ENCODE measurements at regions not wholly inside any gene's neighbourhood (a gene's known extent, or its start where the extent isn't known, plus 50 kb on each side); places are given as distances from the start of the nearest gene placed in this dataset.

DNA sequence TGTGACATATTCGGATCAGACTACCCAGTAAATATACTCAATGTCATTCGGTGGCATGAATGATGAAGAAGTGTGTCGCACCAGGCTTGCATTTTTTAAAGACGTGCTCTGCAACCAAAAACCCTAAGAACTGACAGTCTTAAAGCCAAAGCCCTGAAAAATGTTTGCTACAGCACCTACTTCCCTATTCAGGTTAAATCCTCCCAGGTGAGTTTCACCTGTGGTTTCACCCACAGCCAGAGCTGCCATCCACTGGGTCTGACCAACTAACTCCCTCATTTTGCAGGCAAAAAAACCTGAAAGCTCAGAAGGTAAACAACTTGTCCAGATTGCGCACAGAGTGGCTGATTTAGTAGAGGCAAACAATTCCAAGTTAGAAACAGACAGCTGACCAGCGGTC is 222.3 kb upstream of the MGAT5 start:
- Histone ChIP-seq H3K27me3 (ENCODE audit: insufficient read depth) (no peaks in the 10 kb centered on the region; the same call in 1 of the 2 replicates), H3F3A (replicated peaks; ENCODE audit: insufficient read depth) (no peaks in the 10 kb centered on the region), H2AFZ (ENCODE audit: low read depth) (no peak overlapping the region), H3K36me3 (replicated peaks in 1 of 2; ENCODE audit: control insufficient read depth in 1 of 2, insufficient read depth in 2 of 2, low read length in 1 of 2) (no peaks in the 10 kb centered on the region), H3K4me3 (ENCODE audit: low read depth in 2 of 2, low read length in 1 of 2) (no peak overlapping the region), H3K4me2 (no peak overlapping the region), H3K79me2 (ENCODE audit: insufficient read depth) (no peaks in the 10 kb centered on the region), H4K20me1 (ENCODE audit: insufficient read depth) (no peaks in the 10 kb centered on the region), H3K4me1 (ENCODE audit: control insufficient read depth in 1 of 2, insufficient read depth in 2 of 2, low read depth in 1 of 2, low read length in 1 of 2) (peaks cover 0 to 10% of the 10 kb centered on the region in 2 experiments; a peak in 1 of 4 replicates), H3K9me2 (no peaks in the 10 kb centered on the region), H3K9ac (no peak overlapping the region), H3K9me3 (no peaks in the 10 kb centered on the region), H3K27ac (ENCODE audit: low read depth in 2 of 2, low read length in 1 of 2) (no peak overlapping the region)
- ChIA-PET CTCF (no interaction called here), POLR2A (no interaction called here)
- DNase-seq, result no peak
- TF ChIP-seq, protein P1, sequence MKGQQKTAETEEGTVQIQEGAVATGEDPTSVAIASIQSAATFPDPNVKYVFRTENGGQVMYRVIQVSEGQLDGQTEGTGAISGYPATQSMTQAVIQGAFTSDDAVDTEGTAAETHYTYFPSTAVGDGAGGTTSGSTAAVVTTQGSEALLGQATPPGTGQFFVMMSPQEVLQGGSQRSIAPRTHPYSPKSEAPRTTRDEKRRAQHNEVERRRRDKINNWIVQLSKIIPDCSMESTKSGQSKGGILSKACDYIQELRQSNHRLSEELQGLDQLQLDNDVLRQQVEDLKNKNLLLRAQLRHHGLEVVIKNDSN (IDR thresholded peaks at IDR 0.05; ENCODE audit: borderline replicate concordance, low read depth), result no peak
- TF ChIP-seq JUND (IDR thresholded peaks at IDR 0.05), result no peak
- 40% methylated on average over 6 of the region's 6 CpGs for WGBS (ENCODE audit: low lambda C conversion rate)

DNA sequence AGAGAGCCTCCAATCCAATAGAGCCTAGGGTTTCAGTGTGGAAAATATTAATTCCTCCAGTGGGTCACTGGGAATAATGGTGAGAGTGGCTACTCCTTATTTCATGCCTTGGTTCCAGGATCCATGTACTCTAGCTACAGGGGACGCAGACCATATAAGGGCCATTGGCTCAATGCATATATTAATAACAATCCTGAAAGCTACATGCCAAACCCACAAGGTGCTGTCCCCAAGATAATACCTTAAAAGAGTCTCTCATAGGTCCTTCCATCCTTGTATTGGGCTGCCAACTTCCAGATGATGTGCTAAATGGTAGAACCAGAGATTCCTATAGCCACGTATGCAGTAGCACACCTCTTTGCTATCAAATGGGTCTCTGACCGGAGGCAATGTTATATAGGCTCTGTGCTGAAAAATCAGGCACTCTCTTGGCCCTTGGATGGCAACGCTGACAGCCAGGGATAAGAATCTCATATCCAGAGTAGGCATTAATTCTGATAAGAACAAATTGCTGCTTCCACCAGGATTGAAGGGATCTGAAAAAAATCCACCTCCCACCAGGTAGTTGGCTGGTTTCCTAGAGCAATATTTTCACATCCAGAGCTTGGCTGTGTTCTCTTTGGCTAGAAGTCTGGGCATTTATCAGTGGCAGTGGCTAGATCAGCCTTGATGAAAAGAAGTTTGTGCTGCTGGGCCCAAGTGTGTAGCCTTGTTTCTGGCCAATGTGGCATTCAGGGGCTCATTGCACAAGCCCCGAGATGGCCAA is 218.1 kb upstream of the MGAT5 start:
- Histone ChIP-seq H3K9me3 (no peaks in the 10 kb centered on the region), H3K9ac (no peak overlapping the region), H3F3A (replicated peaks; ENCODE audit: insufficient read depth) (no peaks in the 10 kb centered on the region), H3K4me3 (ENCODE audit: low read depth in 2 of 2, low read length in 1 of 2) (no peak overlapping the region), H2AFZ (ENCODE audit: low read depth) (no peak overlapping the region), H3K4me2 (no peak overlapping the region), H3K4me1 (ENCODE audit: control insufficient read depth in 1 of 2, insufficient read depth in 2 of 2, low read depth in 1 of 2, low read length in 1 of 2) (no peaks in the 10 kb centered on the region; a peak in 1 of 4 replicates), H3K36me3 (replicated peaks in 1 of 2; ENCODE audit: control insufficient read depth in 1 of 2, insufficient read depth in 2 of 2, low read length in 1 of 2) (no peaks in the 10 kb centered on the region), H3K27ac (ENCODE audit: low read depth in 2 of 2, low read length in 1 of 2) (no peak overlapping the region), H3K9me2 (no peaks in the 10 kb centered on the region), H4K20me1 (ENCODE audit: insufficient read depth) (no peaks in the 10 kb centered on the region), H3K79me2 (ENCODE audit: insufficient read depth) (no peaks in the 10 kb centered on the region), H3K27me3 (ENCODE audit: insufficient read depth) (no peaks in the 10 kb centered on the region; the same call in 1 of the 2 replicates)
- WGBS (ENCODE audit: low lambda C conversion rate), result 16% methylated on average over 5 of the region's 5 CpGs
- no peak for DNase-seq
- TF ChIP-seq SIN3A (IDR thresholded peaks at IDR 0.05; ENCODE audit: borderline replicate concordance, low read depth, low read length) (no peak), TAF1 (IDR thresholded peaks at IDR 0.05; ENCODE audit: borderline replicate concordance, low read depth, low read length) (no peak), SMC3 (IDR thresholded peaks at IDR 0.05; ENCODE audit: low read depth, low read length) (no peak), CHD2 (IDR thresholded peaks at IDR 0.05; ENCODE audit: low read length, partially characterized antibody) (no peak), JUND (IDR thresholded peaks at IDR 0.05) (no peak), TEAD4 (IDR thresholded peaks at IDR 0.05; ENCODE audit: borderline replicate concordance, insufficient read depth) (no peak), GATA2 (CRISPR knock-in tag; IDR thresholded peaks at IDR 0.05) (no peak), EP300 (IDR thresholded peaks at IDR 0.05; ENCODE audit: borderline replicate concordance in 1 of 2, low read depth in 1 of 2, low read length in 1 of 2) (no peak), YY1 (IDR thresholded peaks at IDR 0.05; ENCODE audit: low read depth) (no peak), RFX5 (IDR thresholded peaks at IDR 0.05; ENCODE audit: low read length) (no peak), GABPA (IDR thresholded peaks at IDR 0.05; ENCODE audit: low read depth) (no peak), MXI1 (IDR thresholded peaks at IDR 0.05; ENCODE audit: low read depth, low read length) (no peak), RCOR1 (IDR thresholded peaks at IDR 0.05; ENCODE audit: low read length) (no peak)
- TF ChIP-seq, protein P2, sequence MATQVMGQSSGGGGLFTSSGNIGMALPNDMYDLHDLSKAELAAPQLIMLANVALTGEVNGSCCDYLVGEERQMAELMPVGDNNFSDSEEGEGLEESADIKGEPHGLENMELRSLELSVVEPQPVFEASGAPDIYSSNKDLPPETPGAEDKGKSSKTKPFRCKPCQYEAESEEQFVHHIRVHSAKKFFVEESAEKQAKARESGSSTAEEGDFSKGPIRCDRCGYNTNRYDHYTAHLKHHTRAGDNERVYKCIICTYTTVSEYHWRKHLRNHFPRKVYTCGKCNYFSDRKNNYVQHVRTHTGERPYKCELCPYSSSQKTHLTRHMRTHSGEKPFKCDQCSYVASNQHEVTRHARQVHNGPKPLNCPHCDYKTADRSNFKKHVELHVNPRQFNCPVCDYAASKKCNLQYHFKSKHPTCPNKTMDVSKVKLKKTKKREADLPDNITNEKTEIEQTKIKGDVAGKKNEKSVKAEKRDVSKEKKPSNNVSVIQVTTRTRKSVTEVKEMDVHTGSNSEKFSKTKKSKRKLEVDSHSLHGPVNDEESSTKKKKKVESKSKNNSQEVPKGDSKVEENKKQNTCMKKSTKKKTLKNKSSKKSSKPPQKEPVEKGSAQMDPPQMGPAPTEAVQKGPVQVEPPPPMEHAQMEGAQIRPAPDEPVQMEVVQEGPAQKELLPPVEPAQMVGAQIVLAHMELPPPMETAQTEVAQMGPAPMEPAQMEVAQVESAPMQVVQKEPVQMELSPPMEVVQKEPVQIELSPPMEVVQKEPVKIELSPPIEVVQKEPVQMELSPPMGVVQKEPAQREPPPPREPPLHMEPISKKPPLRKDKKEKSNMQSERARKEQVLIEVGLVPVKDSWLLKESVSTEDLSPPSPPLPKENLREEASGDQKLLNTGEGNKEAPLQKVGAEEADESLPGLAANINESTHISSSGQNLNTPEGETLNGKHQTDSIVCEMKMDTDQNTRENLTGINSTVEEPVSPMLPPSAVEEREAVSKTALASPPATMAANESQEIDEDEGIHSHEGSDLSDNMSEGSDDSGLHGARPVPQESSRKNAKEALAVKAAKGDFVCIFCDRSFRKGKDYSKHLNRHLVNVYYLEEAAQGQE (IDR thresholded peaks at IDR 0.05; ENCODE audit: low read depth, low read length), result no peak
- TF ChIP-seq, protein P3, sequence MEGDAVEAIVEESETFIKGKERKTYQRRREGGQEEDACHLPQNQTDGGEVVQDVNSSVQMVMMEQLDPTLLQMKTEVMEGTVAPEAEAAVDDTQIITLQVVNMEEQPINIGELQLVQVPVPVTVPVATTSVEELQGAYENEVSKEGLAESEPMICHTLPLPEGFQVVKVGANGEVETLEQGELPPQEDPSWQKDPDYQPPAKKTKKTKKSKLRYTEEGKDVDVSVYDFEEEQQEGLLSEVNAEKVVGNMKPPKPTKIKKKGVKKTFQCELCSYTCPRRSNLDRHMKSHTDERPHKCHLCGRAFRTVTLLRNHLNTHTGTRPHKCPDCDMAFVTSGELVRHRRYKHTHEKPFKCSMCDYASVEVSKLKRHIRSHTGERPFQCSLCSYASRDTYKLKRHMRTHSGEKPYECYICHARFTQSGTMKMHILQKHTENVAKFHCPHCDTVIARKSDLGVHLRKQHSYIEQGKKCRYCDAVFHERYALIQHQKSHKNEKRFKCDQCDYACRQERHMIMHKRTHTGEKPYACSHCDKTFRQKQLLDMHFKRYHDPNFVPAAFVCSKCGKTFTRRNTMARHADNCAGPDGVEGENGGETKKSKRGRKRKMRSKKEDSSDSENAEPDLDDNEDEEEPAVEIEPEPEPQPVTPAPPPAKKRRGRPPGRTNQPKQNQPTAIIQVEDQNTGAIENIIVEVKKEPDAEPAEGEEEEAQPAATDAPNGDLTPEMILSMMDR (IDR thresholded peaks at IDR 0.05), result no peak
- TF ChIP-seq, protein P4, sequence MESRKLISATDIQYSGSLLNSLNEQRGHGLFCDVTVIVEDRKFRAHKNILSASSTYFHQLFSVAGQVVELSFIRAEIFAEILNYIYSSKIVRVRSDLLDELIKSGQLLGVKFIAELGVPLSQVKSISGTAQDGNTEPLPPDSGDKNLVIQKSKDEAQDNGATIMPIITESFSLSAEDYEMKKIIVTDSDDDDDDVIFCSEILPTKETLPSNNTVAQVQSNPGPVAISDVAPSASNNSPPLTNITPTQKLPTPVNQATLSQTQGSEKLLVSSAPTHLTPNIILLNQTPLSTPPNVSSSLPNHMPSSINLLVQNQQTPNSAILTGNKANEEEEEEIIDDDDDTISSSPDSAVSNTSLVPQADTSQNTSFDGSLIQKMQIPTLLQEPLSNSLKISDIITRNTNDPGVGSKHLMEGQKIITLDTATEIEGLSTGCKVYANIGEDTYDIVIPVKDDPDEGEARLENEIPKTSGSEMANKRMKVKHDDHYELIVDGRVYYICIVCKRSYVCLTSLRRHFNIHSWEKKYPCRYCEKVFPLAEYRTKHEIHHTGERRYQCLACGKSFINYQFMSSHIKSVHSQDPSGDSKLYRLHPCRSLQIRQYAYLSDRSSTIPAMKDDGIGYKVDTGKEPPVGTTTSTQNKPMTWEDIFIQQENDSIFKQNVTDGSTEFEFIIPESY (IDR thresholded peaks at IDR 0.05; ENCODE audit: borderline replicate concordance, low read depth), result no peak
- TF ChIP-seq, protein P1 (IDR thresholded peaks at IDR 0.05; ENCODE audit: borderline replicate concordance, low read depth), result no peak
- ChIA-PET POLR2A (no interaction called here), CTCF (interaction anchor here (1.1 to 1.2 kb wide), 2 partner anchors 25 to 54 kb away, joined by 3 to 4 read pairs; no protein-coding TSS in a partner anchor)
